DND-41 (cell line): ENCODE measurements at regions not wholly inside any gene's neighbourhood (a gene's known extent, or its start where the extent isn't known, plus 50 kb on each side); places are given as distances from the start of the nearest gene placed in this dataset.
"Not testable (repeated sequence)": the region's sequence is repeated elsewhere in the genome, so short reads cannot be mapped to it uniquely, and the experiment has no call there.

ENCODE experiments used
- ATAC-seq: fragments of 200-7000 bp; cut with Tn5 transposase; 3 replicates; pipeline ENCODE4 v1.9.1; 2021; ENCODE audit warnings: low read depth; ENCODE audit not compliant: insufficient read depth
- DNase-seq: peaks from one replicate; pipeline ENCODE4 v3.0.0-alpha.2; 2020
- H2AFZ ChIP-seq: 2 replicates; pipeline ENCODE4 v1.6.0; 2012; ENCODE audit warnings: low read depth, low read length
- H3K27ac ChIP-seq: 2 replicates; pipeline ENCODE4 v1.5.1; 2012; ENCODE audit warnings: low read length, inconsistent platforms
- H3K27me3 ChIP-seq: fragments of 200-600 bp; sonication (generic); 2 replicates; pipeline ENCODE4 v1.6.0; 2012; ENCODE audit warnings: low read length, mild to moderate bottlenecking, inconsistent platforms; ENCODE audit not compliant: insufficient read depth, poor library complexity
- H3K36me3 ChIP-seq: 2 replicates; pipeline ENCODE4 v1.5.1; 2012; ENCODE audit warnings: low read length, inconsistent platforms; ENCODE audit not compliant: insufficient read depth
- H3K4me1 ChIP-seq: 2 replicates; pipeline ENCODE4 v1.5.1; 2012; ENCODE audit warnings: mild to moderate bottlenecking, low read length; ENCODE audit not compliant: insufficient read depth
- H3K4me2 ChIP-seq: 2 replicates; pipeline ENCODE4 v1.6.0; 2012; ENCODE audit warnings: mild to moderate bottlenecking, moderate library complexity, low read length, inconsistent platforms; ENCODE audit not compliant: insufficient read depth
- H3K4me3 ChIP-seq, 2 experiments: fragments of 200-600 bp in 1 of 2; shearing (Covaris generic) in 1 of 2; 2 replicates each; pipeline ENCODE4 v1.5.1; 2012 to 2016; ENCODE audit warnings: inconsistent platforms in 2 of 2, low read length in 2 of 2, mild to moderate bottlenecking in 2 of 2, low read depth in 1 of 2, moderate library complexity in 1 of 2
- H3K79me2 ChIP-seq: 2 replicates; pipeline ENCODE4 v1.6.0; 2012; ENCODE audit warnings: low read length, inconsistent platforms; ENCODE audit not compliant: insufficient read depth
- H3K9ac ChIP-seq: 2 replicates; pipeline ENCODE4 v1.6.0; 2012; ENCODE audit warnings: low read depth, mild to moderate bottlenecking, inconsistent platforms, low read length, moderate library complexity
- H3K9me3 ChIP-seq: 2 replicates; pipeline ENCODE4 v1.5.1; 2012; ENCODE audit warnings: low read length, moderate library complexity, mild to moderate bottlenecking, inconsistent platforms; ENCODE audit not compliant: insufficient read depth, severe bottlenecking
- H4K20me1 ChIP-seq: 2 replicates; pipeline ENCODE4 v1.6.0; 2012; ENCODE audit warnings: low read length; ENCODE audit not compliant: insufficient read depth
- EZH2 ChIP-seq: IDR thresholded peaks from 3 replicates; pipeline ENCODE4 v1.6.1; 2012; ENCODE audit warnings: borderline replicate concordance, low read depth, mild to moderate bottlenecking, moderate library complexity, low read length, inconsistent platforms; ENCODE audit not compliant: severe bottlenecking
- TF ChIP-seq, protein P1 (sequence below): IDR thresholded peaks from 2 replicates; pipeline ENCODE4 v1.5.1; 2012; ENCODE audit warnings: borderline replicate concordance, low read length, moderate library complexity, mild to moderate bottlenecking; ENCODE audit not compliant: poor library complexity, severe bottlenecking; ENCODE audit errors: extremely low read depth

DNA sequence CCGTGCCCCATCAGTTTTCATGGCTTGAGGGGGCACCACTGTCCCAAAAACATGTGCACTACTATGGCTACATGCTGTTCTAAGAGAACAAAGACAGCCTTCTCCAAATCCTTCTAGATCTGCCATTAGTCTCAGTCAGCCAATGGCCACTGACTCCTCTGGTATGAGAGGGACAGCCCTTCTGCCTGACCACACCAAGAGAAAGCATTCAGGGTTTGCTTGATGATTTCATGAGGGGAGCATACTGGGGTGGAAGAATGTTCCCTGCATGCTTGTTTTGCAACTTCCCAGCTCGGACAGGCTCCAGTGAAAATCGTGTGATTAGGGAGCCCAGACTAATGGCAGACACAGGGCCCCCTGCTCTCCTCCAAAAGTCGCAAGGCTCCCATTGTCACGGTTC lies 199.6 kb upstream of the ALG10B start:
- TF ChIP-seq EZH2, result no peak
- TF ChIP-seq, protein P1, sequence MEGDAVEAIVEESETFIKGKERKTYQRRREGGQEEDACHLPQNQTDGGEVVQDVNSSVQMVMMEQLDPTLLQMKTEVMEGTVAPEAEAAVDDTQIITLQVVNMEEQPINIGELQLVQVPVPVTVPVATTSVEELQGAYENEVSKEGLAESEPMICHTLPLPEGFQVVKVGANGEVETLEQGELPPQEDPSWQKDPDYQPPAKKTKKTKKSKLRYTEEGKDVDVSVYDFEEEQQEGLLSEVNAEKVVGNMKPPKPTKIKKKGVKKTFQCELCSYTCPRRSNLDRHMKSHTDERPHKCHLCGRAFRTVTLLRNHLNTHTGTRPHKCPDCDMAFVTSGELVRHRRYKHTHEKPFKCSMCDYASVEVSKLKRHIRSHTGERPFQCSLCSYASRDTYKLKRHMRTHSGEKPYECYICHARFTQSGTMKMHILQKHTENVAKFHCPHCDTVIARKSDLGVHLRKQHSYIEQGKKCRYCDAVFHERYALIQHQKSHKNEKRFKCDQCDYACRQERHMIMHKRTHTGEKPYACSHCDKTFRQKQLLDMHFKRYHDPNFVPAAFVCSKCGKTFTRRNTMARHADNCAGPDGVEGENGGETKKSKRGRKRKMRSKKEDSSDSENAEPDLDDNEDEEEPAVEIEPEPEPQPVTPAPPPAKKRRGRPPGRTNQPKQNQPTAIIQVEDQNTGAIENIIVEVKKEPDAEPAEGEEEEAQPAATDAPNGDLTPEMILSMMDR, result no peak
- Histone ChIP-seq H3K4me1 (no peaks in the 10 kb centered on the region), H3K27ac (no peak overlapping the region), H4K20me1 (no peaks in the 10 kb centered on the region), H3K4me3 (no peak overlapping the region), H2AFZ (no peak overlapping the region), H3K9ac (no peak overlapping the region), H3K36me3 (no peaks in the 10 kb centered on the region), H3K79me2 (no peaks in the 10 kb centered on the region), H3K9me3 (peaks cover 5% of the 10 kb centered on the region), H3K27me3 (no peaks in the 10 kb centered on the region), H3K4me2 (no peak overlapping the region)
- ATAC-seq, result no peak
- DNase-seq, result no peak

DNA sequence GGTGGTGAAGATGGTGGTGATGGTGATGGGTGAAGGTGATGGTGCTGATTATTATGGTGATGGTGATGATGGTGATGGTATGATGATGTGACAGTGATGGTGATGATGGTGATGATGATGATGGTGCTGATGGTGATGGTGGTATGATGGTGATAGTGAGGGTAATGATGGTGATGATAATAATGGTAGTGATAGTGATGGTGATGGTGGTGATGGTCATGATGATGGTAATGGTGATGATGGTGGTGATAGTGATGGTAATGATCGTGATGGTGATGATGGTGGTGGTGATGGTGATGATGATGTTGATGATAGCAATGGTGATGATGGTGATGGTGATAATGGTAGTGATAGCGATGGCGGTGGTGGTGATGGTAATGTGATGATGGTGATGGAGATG lies 197.9 kb upstream of the ALG10B start:
- H2AFZ ChIP-seq, result no peak overlapping the region
- no peak overlapping the region for H3K27ac ChIP-seq
- no peaks in the 10 kb centered on the region for H3K27me3 ChIP-seq
- ATAC-seq (no peak), DNase-seq (no peak)
- no peaks in the 10 kb centered on the region for H4K20me1 ChIP-seq
- peaks cover 11% of the 10 kb centered on the region for H3K9me3 ChIP-seq
- no peaks in the 10 kb centered on the region for H3K36me3 ChIP-seq
- H3K4me1 ChIP-seq, result no peaks in the 10 kb centered on the region
- no peak overlapping the region for H3K4me3 ChIP-seq
- H3K4me2 ChIP-seq, result no peak overlapping the region
- no peaks in the 10 kb centered on the region for H3K79me2 ChIP-seq
- no peak overlapping the region for H3K9ac ChIP-seq
- TF ChIP-seq, protein P1, result no peak
- no peak for TF ChIP-seq EZH2

DNA sequence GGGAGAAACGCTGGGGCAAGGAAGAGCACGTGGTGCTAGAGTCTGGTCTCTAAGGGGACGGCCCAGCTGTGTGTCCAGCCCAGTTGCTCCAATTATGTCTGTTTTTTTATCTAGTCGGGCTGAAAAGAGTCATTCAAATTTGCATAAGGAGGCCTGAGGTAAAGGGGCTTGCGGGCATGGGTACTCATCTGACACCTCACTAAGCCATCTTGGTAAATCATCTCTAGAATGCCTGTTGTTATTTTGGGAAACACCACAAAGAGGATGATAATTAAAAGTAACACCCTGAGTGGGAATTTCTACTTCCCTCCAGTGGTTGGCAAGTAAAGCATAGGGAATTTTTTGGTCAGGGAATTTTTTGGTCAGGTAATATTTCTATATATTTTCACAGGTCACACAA lies 196.1 kb upstream of the ALG10B start:
- Histone ChIP-seq H3K4me2 (no peak overlapping the region), H3K9me3 (peaks cover 13% of the 10 kb centered on the region), H3K9ac (no peak overlapping the region), H3K4me3 (no peak overlapping the region), H3K36me3 (no peaks in the 10 kb centered on the region), H4K20me1 (no peaks in the 10 kb centered on the region), H3K4me1 (no peaks in the 10 kb centered on the region), H2AFZ (no peak overlapping the region), H3K79me2 (no peaks in the 10 kb centered on the region), H3K27ac (no peak overlapping the region), H3K27me3 (no peaks in the 10 kb centered on the region)
- ATAC-seq (no peak), DNase-seq (no peak)
- TF ChIP-seq, protein P1, result no peak
- no peak for TF ChIP-seq EZH2

DNA sequence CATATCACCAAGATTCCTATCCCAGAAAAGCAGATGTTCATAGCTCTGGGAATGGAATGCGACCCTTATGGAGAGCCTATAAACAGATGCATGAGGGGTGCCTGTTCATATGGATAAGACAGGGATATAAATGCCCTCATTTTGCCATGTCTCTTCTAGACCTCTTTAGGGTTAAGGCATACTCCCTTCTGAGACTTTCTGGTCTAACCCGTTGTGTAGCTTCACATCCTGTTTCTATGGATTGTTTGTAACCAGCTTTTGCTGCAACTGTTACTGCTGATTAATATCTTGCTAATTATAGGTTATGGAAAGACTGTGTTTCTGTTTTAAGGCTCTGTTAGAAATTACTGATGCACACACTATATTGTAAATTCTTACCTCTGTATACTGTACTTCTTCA lies 193.5 kb upstream of the ALG10B start:
- not testable (repeated sequence) for DNase-seq, H3K27ac ChIP-seq, H3K79me2 ChIP-seq, H3K9ac ChIP-seq, H4K20me1 ChIP-seq, H3K4me1 ChIP-seq, H3K27me3 ChIP-seq, H3K4me3 ChIP-seq, H3K36me3 ChIP-seq, H2AFZ ChIP-seq, H3K4me2 ChIP-seq, ATAC-seq
- peaks cover 13% of the 10 kb centered on the region for H3K9me3 ChIP-seq
